Neural crest cell (in vitro differentiated cells): ENCODE measurements at regions not wholly inside any gene's neighbourhood (a gene's known extent, or its start where the extent isn't known, plus 50 kb on each side); places are given as distances from the start of the nearest gene placed in this dataset.

ENCODE experiments used
- DNase-seq: peaks from one replicate; pipeline ENCODE4 v3.0.0; 2021; ENCODE audit warnings: low read depth, mixed read lengths, low spot score
- H3K27ac Mint-ChIP-seq: one replicate; pipeline ENCODE4 v1.8.0; 2021; ENCODE audit warnings: mild to moderate bottlenecking, mixed read lengths; ENCODE audit not compliant: unreplicated experiment
- H3K27me3 Mint-ChIP-seq: 2 replicates; pipeline ENCODE4 v1.8.0; 2021; ENCODE audit warnings: low read depth, mild to moderate bottlenecking, mixed read lengths
- H3K36me3 Mint-ChIP-seq: 2 replicates; pipeline ENCODE4 v1.8.0; 2021; ENCODE audit warnings: low read depth, mild to moderate bottlenecking, mixed read lengths
- H3K4me1 Mint-ChIP-seq: 2 replicates; pipeline ENCODE4 v1.8.0; 2021; ENCODE audit warnings: mixed read lengths
- H3K4me3 Mint-ChIP-seq: one replicate; pipeline ENCODE4 v1.8.0; 2021; ENCODE audit warnings: mild to moderate bottlenecking, mixed read lengths
- H3K9me3 Mint-ChIP-seq: 2 replicates; pipeline ENCODE4 v1.8.0; 2021; ENCODE audit warnings: mixed read lengths
- CTCF ChIP-seq: fragments of 200-600 bp; sonication (generic); conservative IDR thresholded peaks from 2 replicates; pipeline ENCODE4 v1.5.0; 2021; ENCODE audit warnings: antibody characterized with exemption, mild to moderate bottlenecking

- H3K36me3 Mint-ChIP-seq: peaks cover 2% of the 10 kb centered on the region
- H3K27ac Mint-ChIP-seq: no peak overlapping the region
- H3K27me3 Mint-ChIP-seq: no peaks in the 10 kb centered on the region
- no peak for TF ChIP-seq CTCF
- H3K4me1 Mint-ChIP-seq: peaks cover 3% of the 10 kb centered on the region
- no peak overlapping the region for H3K4me3 Mint-ChIP-seq
- H3K9me3 Mint-ChIP-seq: peaks cover 5% of the 10 kb centered on the region
- DNase-seq: no peak
Observed at GRCh38 chr21:38177919-38178652, 78.7 kb upstream of the KCNJ15 start.

- no peak for DNase-seq
- Mint-ChIP-seq H3K36me3 (peaks cover 2% of the 10 kb centered on the region), H3K4me1 (no peaks in the 10 kb centered on the region), H3K27ac (no peak overlapping the region), H3K9me3 (peaks cover 5% of the 10 kb centered on the region), H3K27me3 (no peaks in the 10 kb centered on the region), H3K4me3 (no peak overlapping the region)
- TF ChIP-seq CTCF: no peak
Observed at GRCh38 chr21:38178653-38179470, 77.9 kb upstream of the KCNJ15 start.

- DNase-seq: no peak
- H3K4me1 Mint-ChIP-seq: no peaks in the 10 kb centered on the region
- H3K36me3 Mint-ChIP-seq: peaks cover 2% of the 10 kb centered on the region
- H3K4me3 Mint-ChIP-seq: no peak overlapping the region
- no peak overlapping the region for H3K27ac Mint-ChIP-seq
- no peak for TF ChIP-seq CTCF
- peaks cover 5% of the 10 kb centered on the region for H3K9me3 Mint-ChIP-seq
- H3K27me3 Mint-ChIP-seq: no peaks in the 10 kb centered on the region
Observed at GRCh38 chr21:38179511-38179910, 77.3 kb upstream of the KCNJ15 start.

- Mint-ChIP-seq H3K27ac (no peak overlapping the region), H3K36me3 (peaks cover 2% of the 10 kb centered on the region), H3K27me3 (no peaks in the 10 kb centered on the region), H3K4me3 (no peak overlapping the region), H3K4me1 (no peaks in the 10 kb centered on the region), H3K9me3 (peaks cover 5% of the 10 kb centered on the region)
- TF ChIP-seq CTCF: no peak
- DNase-seq: no peak
Observed at GRCh38 chr21:38181096-38181495, 75.7 kb upstream of the KCNJ15 start.

- no peaks in the 10 kb centered on the region for H3K4me1 Mint-ChIP-seq
- H3K9me3 Mint-ChIP-seq: peaks cover 15% of the 10 kb centered on the region
- H3K36me3 Mint-ChIP-seq: peaks cover 9% of the 10 kb centered on the region
- no peak overlapping the region for H3K4me3 Mint-ChIP-seq
- H3K27me3 Mint-ChIP-seq: no peaks in the 10 kb centered on the region
- peak overlapping the region; percentile 58 for H3K27ac Mint-ChIP-seq
- no peak for TF ChIP-seq CTCF
- no peak for DNase-seq
Observed at GRCh38 chr21:38182370-38182985, 74.3 kb upstream of the KCNJ15 start.
